ENCODE measurements at regions not wholly inside any gene's neighbourhood (a gene's known extent, or its start where the extent isn't known, plus 50 kb on each side); places are given as distances from the start of the nearest gene placed in this dataset.
"Not testable (repeated sequence)": the region's sequence is repeated elsewhere in the genome, so short reads cannot be mapped to it uniquely, and the experiment has no call there.

DNA sequence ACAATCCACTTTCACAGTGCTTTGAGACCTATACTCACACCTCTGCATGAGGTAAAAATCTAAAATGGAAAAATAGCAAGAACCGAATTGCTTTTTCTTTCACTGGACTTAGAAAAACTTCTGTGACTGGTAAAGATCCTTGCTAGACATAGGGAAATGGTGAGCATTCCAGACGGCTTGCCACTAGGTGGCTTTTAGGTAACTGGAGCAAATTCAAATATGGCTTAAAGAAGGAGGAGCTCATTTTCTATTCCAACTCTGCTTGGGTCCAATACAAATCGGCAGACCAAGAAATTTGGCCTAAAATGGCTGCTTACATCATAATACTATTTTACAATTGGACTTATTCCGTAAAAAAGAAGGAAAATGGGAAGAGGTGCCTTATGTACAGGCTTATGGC, 977.9 kb downstream of the ADGRL2 start:
- 79 to 94% methylated on average over 3 of the region's 4 CpGs for WGBS, 2 donors (ENCODE audit: low coverage in 1 of 2)
- Histone ChIP-seq H3K27ac (no peak overlapping the region), H3K4me1 (no peaks in the 10 kb centered on the region), H3K9me3 (no peaks in the 10 kb centered on the region), H3K27me3 (no peaks in the 10 kb centered on the region), H3K4me3 (no peak overlapping the region), H3K36me3 (no peaks in the 10 kb centered on the region)
- ATAC-seq: no peak
- TF ChIP-seq POLR2A (IDR thresholded peaks at IDR 0.05) (no peak), POLR2AphosphoS5 (IDR thresholded peaks at IDR 0.05) (no peak), CTCF (IDR thresholded peaks at IDR 0.05) (no peak), EP300 (IDR thresholded peaks at IDR 0.05) (no peak)

- Histone ChIP-seq H3K4me1 (no peaks in the 10 kb centered on the region), H3K27me3 (no peaks in the 10 kb centered on the region), H3K36me3 (no peaks in the 10 kb centered on the region), H3K27ac (no peak overlapping the region), H3K4me3 (no peak overlapping the region), H3K9me3 (no peaks in the 10 kb centered on the region)
- ATAC-seq: no peak
- 92 to 100% methylated on average over 3 to 10 of the region's 12 CpGs for WGBS, 2 donors (ENCODE audit: low coverage in 1 of 2)
- TF ChIP-seq POLR2AphosphoS5 (IDR thresholded peaks at IDR 0.05) (no peak), EP300 (IDR thresholded peaks at IDR 0.05) (no peak), POLR2A (IDR thresholded peaks at IDR 0.05) (no peak), CTCF (IDR thresholded peaks at IDR 0.05) (no peak)
Observed at GRCh38 chr1:82777240-82777639, 976.5 kb downstream of the ADGRL2 start.

DNA sequence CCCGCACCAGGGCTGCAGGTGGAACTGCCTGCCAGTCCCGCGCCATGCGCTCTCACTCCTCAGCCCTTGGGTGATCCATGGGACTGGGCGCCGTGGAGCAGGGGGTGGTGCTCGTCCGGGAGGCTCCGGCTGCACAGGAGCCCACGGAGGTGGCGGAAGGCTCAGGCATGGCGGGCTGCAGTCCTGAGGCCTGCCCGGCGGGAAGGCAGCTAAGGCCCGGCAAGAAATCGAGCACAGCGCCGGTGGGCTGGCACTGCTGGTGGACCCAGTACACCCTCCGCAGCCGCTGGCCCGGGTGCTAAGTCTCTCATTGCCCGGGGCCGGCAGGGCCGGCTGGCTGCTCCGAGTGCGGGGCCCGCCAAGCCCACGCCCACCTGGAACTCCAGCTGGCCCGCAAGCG, 976.0 kb downstream of the ADGRL2 start:
- not testable (repeated sequence) for ATAC-seq, H3K4me1 ChIP-seq, H3K27ac ChIP-seq, H3K9me3 ChIP-seq, H3K27me3 ChIP-seq, H3K36me3 ChIP-seq, H3K4me3 ChIP-seq
- 98% methylated on average over 8 of the region's 30 CpGs; no CpG with 5 or more reads in 1 of the 2 donors for WGBS, 2 donors (ENCODE audit: low coverage in 1 of 2)

- H3K9me3 ChIP-seq: no peaks in the 10 kb centered on the region
- no peak for TF ChIP-seq EP300 (IDR thresholded peaks at IDR 0.05)
- TF ChIP-seq CTCF (IDR thresholded peaks at IDR 0.05): peak in 2 of 4 experiments; percentile 9 to 40
- no peak for TF ChIP-seq POLR2A (IDR thresholded peaks at IDR 0.05)
- no peak for TF ChIP-seq POLR2AphosphoS5 (IDR thresholded peaks at IDR 0.05)
- no peak overlapping the region for H3K4me3 ChIP-seq
- no peak for ATAC-seq
- no peaks in the 10 kb centered on the region for H3K27me3 ChIP-seq
- H3K4me1 ChIP-seq: no peaks in the 10 kb centered on the region
- H3K27ac ChIP-seq: no peak overlapping the region
- no peaks in the 10 kb centered on the region for H3K36me3 ChIP-seq
- whole genome bisulfite sequencing, 2 donors (ENCODE audit: low coverage in 1 of 2): 85 to 91% methylated on average over 10 to 11 of the region's 12 CpGs
Observed at GRCh38 chr1:82775406-82776000, 974.8 kb downstream of the ADGRL2 start.

- ATAC-seq: no peak
- H3K9me3 ChIP-seq: no peaks in the 10 kb centered on the region
- no peaks in the 10 kb centered on the region for H3K36me3 ChIP-seq
- H3K27ac ChIP-seq: no peak overlapping the region
- no peaks in the 10 kb centered on the region for H3K27me3 ChIP-seq
- no peak for TF ChIP-seq EP300 (IDR thresholded peaks at IDR 0.05)
- TF ChIP-seq POLR2AphosphoS5 (IDR thresholded peaks at IDR 0.05): no peak
- no peak for TF ChIP-seq CTCF (IDR thresholded peaks at IDR 0.05)
- TF ChIP-seq POLR2A (IDR thresholded peaks at IDR 0.05): no peak
- H3K4me3 ChIP-seq: no peak overlapping the region
- no peaks in the 10 kb centered on the region for H3K4me1 ChIP-seq
Observed at GRCh38 chr1:82762829-82763532, 962.2 kb downstream of the ADGRL2 start.
